IMR-90 (cell line): ENCODE measurements at regions not wholly inside any gene's neighbourhood (a gene's known extent, or its start where the extent isn't known, plus 50 kb on each side); places are given as distances from the start of the nearest gene placed in this dataset.

Experiments used
- ATAC-seq: fragments of 200-7000 bp; cut with Tn5 transposase; 2 replicates; pipeline ENCODE4 v1.9.1; 2020; ENCODE audit warnings: low read depth, mild to moderate bottlenecking, moderate library complexity
- BruUV-seq: library from RNA; stranded (reverse); fragments of 400-500 nt; replicated peaks from 2 replicates; lab custom pipeline; 2021; lab: Mats Ljungman, UMichigan
- CTCF ChIA-PET: fragments of 300-600 bp; formaldehyde crosslinking; extraction: SDS; loops from one replicate; lab custom pipeline; 2021; ENCODE audit warnings: antibody characterized with exemption; lab: Yijun Ruan, JAX
- POLR2A ChIA-PET: fragments of 300-600 bp; sonication (Branson Sonifier 250); formaldehyde crosslinking; loops from one replicate; lab custom pipeline; 2022; ENCODE audit warnings: antibody characterized with exemption; ENCODE audit not compliant: unreplicated experiment; lab: Charles Lee
- DNase-seq: peaks from one replicate; pipeline ENCODE4 v3.0.0; 2013
- H2AFZ ChIP-seq: replicated peaks from 2 replicates; pipeline ENCODE3; 2013; ENCODE audit warnings: low read length, mild to moderate bottlenecking; ENCODE audit not compliant: poor library complexity
- H2AK5ac ChIP-seq: 2 replicates; pipeline ENCODE4 v1.6.1; 2013; ENCODE audit warnings: low read depth, low read length, inconsistent platforms
- H2AK9ac ChIP-seq: replicated peaks from 2 replicates; pipeline ENCODE3; 2013; ENCODE audit warnings: mild to moderate bottlenecking, low read depth, low read length, moderate library complexity; ENCODE audit not compliant: poor library complexity
- H2BK120ac ChIP-seq: 2 replicates; pipeline ENCODE4 v1.6.1; 2013; ENCODE audit warnings: low read depth, low read length, inconsistent platforms
- H2BK15ac ChIP-seq: 3 replicates; pipeline ENCODE4 v1.6.1; 2013; ENCODE audit warnings: low read depth, low read length, inconsistent platforms
- H2BK20ac ChIP-seq: 2 replicates; pipeline ENCODE4 v1.6.1; 2013; ENCODE audit warnings: low read depth, mild to moderate bottlenecking, inconsistent platforms, low read length, moderate library complexity
- H2BK5ac ChIP-seq: 2 replicates; pipeline ENCODE4 v1.6.1; 2013; ENCODE audit warnings: mild to moderate bottlenecking, low read depth, low read length, inconsistent platforms; ENCODE audit not compliant: poor library complexity, severe bottlenecking
- H3K14ac ChIP-seq: replicated peaks from 2 replicates; pipeline ENCODE4 v1.6.1; 2013; ENCODE audit warnings: low read depth, low read length, inconsistent platforms
- H3K18ac ChIP-seq: 2 replicates; pipeline ENCODE4 v1.6.1; 2013; ENCODE audit warnings: low read depth, low read length, control low read depth
- H3K23ac ChIP-seq: 2 replicates; pipeline ENCODE4 v1.6.1; 2013; ENCODE audit warnings: low read depth, low read length, inconsistent platforms
- H3K27ac ChIP-seq: 2 replicates; pipeline ENCODE4 v1.5.1; 2013; ENCODE audit warnings: mild to moderate bottlenecking, control low read depth, low read length; ENCODE audit not compliant: insufficient read depth
- H3K27me3 ChIP-seq: 2 replicates; pipeline ENCODE4 v1.6.1; 2013; ENCODE audit warnings: low read length; ENCODE audit not compliant: control insufficient read depth, insufficient read depth
- H3K36me3 ChIP-seq: 2 replicates; pipeline ENCODE4 v1.6.1; 2013; ENCODE audit warnings: low read length, mixed read lengths; ENCODE audit not compliant: control insufficient read depth, insufficient read depth
- H3K4ac ChIP-seq: 2 replicates; pipeline ENCODE4 v1.6.1; 2013; ENCODE audit warnings: low read depth, low read length, inconsistent platforms
- H3K4me1 ChIP-seq: 2 replicates; pipeline ENCODE4 v1.6.1; 2013; ENCODE audit warnings: low read length, mixed read lengths; ENCODE audit not compliant: control insufficient read depth, insufficient read depth
- H3K4me2 ChIP-seq: 2 replicates; pipeline ENCODE4 v1.6.1; 2013; ENCODE audit warnings: low read depth, mild to moderate bottlenecking, control low read depth, low read length, moderate library complexity
- H3K4me3 ChIP-seq: 2 replicates; pipeline ENCODE4 v1.5.1; 2013; ENCODE audit warnings: low read depth, mild to moderate bottlenecking, control low read depth, low read length, moderate library complexity; ENCODE audit not compliant: insufficient read depth
- H3K56ac ChIP-seq: 2 replicates; pipeline ENCODE4 v1.6.1; 2013; ENCODE audit warnings: low read length, inconsistent platforms; ENCODE audit not compliant: insufficient read depth; ENCODE audit errors: extremely low read depth
- H3K79me1 ChIP-seq, 2 experiments: 2 replicates each; pipeline ENCODE4 v1.6.1; 2013; ENCODE audit warnings: low read length in 2 of 2, inconsistent platforms in 1 of 2, low read depth in 1 of 2
- H3K9ac ChIP-seq: 2 replicates; pipeline ENCODE4 v1.6.1; 2013; ENCODE audit warnings: low read depth, low read length, control low read depth
- H3K9me1 ChIP-seq: 2 replicates; pipeline ENCODE4 v1.6.1; 2013; ENCODE audit warnings: low read length, inconsistent platforms; ENCODE audit not compliant: insufficient read depth
- H3K9me3 ChIP-seq: 2 replicates; pipeline ENCODE4 v1.6.1; 2013; ENCODE audit warnings: low read length; ENCODE audit not compliant: control insufficient read depth, insufficient read depth
- H4K20me1 ChIP-seq: 2 replicates; pipeline ENCODE4 v1.6.1; 2013; ENCODE audit warnings: low read length, inconsistent platforms; ENCODE audit not compliant: insufficient read depth
- H4K5ac ChIP-seq: 2 replicates; pipeline ENCODE4 v1.6.1; 2013; ENCODE audit warnings: mild to moderate bottlenecking, low read depth, low read length, control low read depth
- H4K8ac ChIP-seq, 2 experiments: 2 replicates each; pipeline ENCODE4 v1.6.1; 2013; ENCODE audit warnings: low read depth in 2 of 2, low read length in 2 of 2, control low read depth in 1 of 2, inconsistent platforms in 1 of 2
- H4K91ac ChIP-seq: 2 replicates; pipeline ENCODE4 v1.6.1; 2013; ENCODE audit warnings: low read depth, low read length, inconsistent platforms; ENCODE audit not compliant: insufficient read depth
- BHLHE40 ChIP-seq: fragments of 150-350 bp; IDR thresholded peaks from 2 replicates; pipeline ENCODE4 v1.6.1; 2016; ENCODE audit warnings: mild to moderate bottlenecking, low read depth, low read length
- CEBPB ChIP-seq: IDR thresholded peaks from 2 replicates; pipeline ENCODE4 v1.6.1; 2012; ENCODE audit warnings: low read depth, low read length, improper control_type of control experiment
- CHD1 ChIP-seq: IDR thresholded peaks from 2 replicates; pipeline ENCODE4 v1.6.1; 2012; ENCODE audit warnings: low read depth, low read length, improper control_type of control experiment
- FOS ChIP-seq: fragments of 150-350 bp; IDR thresholded peaks from 2 replicates; pipeline ENCODE4 v1.6.1; 2016; ENCODE audit warnings: low read depth, low read length
- MAFK ChIP-seq: IDR thresholded peaks from 2 replicates; pipeline ENCODE4 v1.6.1; 2012; ENCODE audit warnings: low read depth, low read length, improper control_type of control experiment
- MAZ ChIP-seq: IDR thresholded peaks from 2 replicates; pipeline ENCODE4 v1.6.1; 2012; ENCODE audit warnings: low read depth, mild to moderate bottlenecking, low read length, improper control_type of control experiment, moderate library complexity, borderline replicate concordance
- MXI1 ChIP-seq: IDR thresholded peaks from 2 replicates; pipeline ENCODE4 v1.6.1; 2012; ENCODE audit warnings: low read depth, mild to moderate bottlenecking, low read length, moderate library complexity, borderline replicate concordance
- NFE2L2 ChIP-seq: fragments of 150-350 bp; IDR thresholded peaks from 2 replicates; pipeline ENCODE4 v1.6.1; 2016; ENCODE audit warnings: low read depth, mild to moderate bottlenecking, low read length
- RAD21 ChIP-seq: IDR thresholded peaks from 2 replicates; pipeline ENCODE4 v1.6.1; 2012; ENCODE audit warnings: low read length, improper control_type of control experiment
- RCOR1 ChIP-seq: IDR thresholded peaks from 2 replicates; pipeline ENCODE4 v1.6.1; 2012; ENCODE audit warnings: mild to moderate bottlenecking, low read length, improper control_type of control experiment; ENCODE audit not compliant: insufficient replicate concordance
- SMC3 ChIP-seq: fragments of 150-350 bp; IDR thresholded peaks from 2 replicates; pipeline ENCODE4 v1.6.1; 2016; ENCODE audit warnings: low read depth, mild to moderate bottlenecking, antibody characterized with exemption, low read length, moderate library complexity
- WGBS, 2 experiments: methylation state at CpG; one replicate each; pipeline versions ENCODE4 v1.1.5 to v1.1.7; 2013; ENCODE audit warnings: missing lambda C conversion rate in 2 of 2; ENCODE audit not compliant: insufficient read length in 1 of 2; ENCODE audit errors: extremely low coverage in 2 of 2; 5-methylcytosine and 5-hydroxymethylcytosine counted together
- dilution Hi-C: fragments of 300-500 bp; cut with HindIII; formaldehyde crosslinking; loops from one replicate; pipeline ENCODE4 v1.14.3; 2018; ENCODE audit warnings: low sequenced_read_pairs; ENCODE audit not compliant: unreplicated experiment
- in situ Hi-C: fragments of 300-500 bp; cut with MboI; formaldehyde crosslinking; loops from 3 replicates; pipeline ENCODE4 v1.14.3; 2019; ENCODE audit warnings: low sequenced_read_pairs, inconsistent platforms, mixed read lengths
- intact Hi-C: fragments of 100-400 bp; cut with micrococcal nuclease; formaldehyde crosslinking; loops from 2 replicates; pipeline ENCODE4 v1.10.0; 2022
- TF ChIP-seq, protein P1 (sequence below): fragments of 150-350 bp; IDR thresholded peaks from 2 replicates; pipeline ENCODE4 v1.6.1; 2017; ENCODE audit warnings: mild to moderate bottlenecking, antibody characterized with exemption, low read length, low read depth
- TF ChIP-seq, protein P2 (sequence below): fragments of 150-350 bp; IDR thresholded peaks from 2 replicates; pipeline ENCODE4 v1.6.1; 2016; ENCODE audit warnings: low read depth, mild to moderate bottlenecking, low read length, moderate library complexity, borderline replicate concordance
- TF ChIP-seq, protein P3 (sequence below): conservative IDR thresholded peaks from 2 replicates; pipeline ENCODE4 v1.5.1; 2012; ENCODE audit warnings: mild to moderate bottlenecking, low read depth, low read length, improper control_type of control experiment

DNA sequence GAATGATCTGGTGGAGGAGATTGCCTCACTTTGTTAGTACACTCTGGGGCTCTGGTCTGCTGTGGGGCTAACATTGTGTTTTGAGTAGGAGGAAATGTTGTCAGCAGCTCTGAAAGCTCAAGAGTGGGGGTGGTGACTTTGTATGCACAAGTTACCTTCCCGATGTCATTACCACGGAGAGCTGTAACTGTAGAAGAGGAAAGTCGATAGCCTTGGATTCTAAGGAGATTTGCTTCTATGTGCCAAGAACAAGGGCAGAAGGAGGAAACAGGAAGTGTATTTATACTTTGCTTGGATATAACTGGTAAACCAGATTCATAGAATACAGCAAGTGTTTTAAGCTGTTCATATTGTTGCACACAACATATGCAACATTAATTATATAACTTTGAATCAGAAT is 196.1 kb downstream of the AMY1C start:
- Histone ChIP-seq H3K4me1 (no peaks in the 10 kb centered on the region), H3K14ac (no peak overlapping the region), H3K27ac (no peak overlapping the region), H3K9me1 (no peaks in the 10 kb centered on the region), H2BK120ac (no peak overlapping the region), H4K8ac (no peak overlapping the region), H2AFZ (no peak overlapping the region), H3K4me3 (no peak overlapping the region), H3K18ac (no peak overlapping the region), H3K27me3 (no peaks in the 10 kb centered on the region), H4K20me1 (no peaks in the 10 kb centered on the region), H2AK5ac (no peak overlapping the region), H3K9ac (no peak overlapping the region), H3K79me1 (no peaks in the 10 kb centered on the region), H3K23ac (no peak overlapping the region), H3K9me3 (0 out of 2 replicates have a peak, but pooled peaks cover 1% of the 10 kb centered on the region), H3K4me2 (no peak overlapping the region), H3K36me3 (no peaks in the 10 kb centered on the region), H2BK15ac (no peak overlapping the region), H2AK9ac (no peak overlapping the region), H3K4ac (no peak overlapping the region), H2BK20ac (no peak overlapping the region), H2BK5ac (no peak overlapping the region), H3K56ac (no peak overlapping the region), H4K5ac (no peak overlapping the region), H4K91ac (no peak overlapping the region)
- in situ Hi-C loops (no loop called here), intact Hi-C loops (no loop called here), dilution Hi-C loops (no loop called here)
- TF ChIP-seq, protein P1, sequence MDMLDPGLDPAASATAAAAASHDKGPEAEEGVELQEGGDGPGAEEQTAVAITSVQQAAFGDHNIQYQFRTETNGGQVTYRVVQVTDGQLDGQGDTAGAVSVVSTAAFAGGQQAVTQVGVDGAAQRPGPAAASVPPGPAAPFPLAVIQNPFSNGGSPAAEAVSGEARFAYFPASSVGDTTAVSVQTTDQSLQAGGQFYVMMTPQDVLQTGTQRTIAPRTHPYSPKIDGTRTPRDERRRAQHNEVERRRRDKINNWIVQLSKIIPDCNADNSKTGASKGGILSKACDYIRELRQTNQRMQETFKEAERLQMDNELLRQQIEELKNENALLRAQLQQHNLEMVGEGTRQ = no peak
- TF ChIP-seq FOS (no peak), CHD1 (no peak), RCOR1 (no peak), MAFK (no peak), MAZ (no peak), RAD21 (no peak), BHLHE40 (no peak), CEBPB (no peak), MXI1 (no peak), NFE2L2 (no peak), SMC3 (no peak)
- TF ChIP-seq, protein P2, sequence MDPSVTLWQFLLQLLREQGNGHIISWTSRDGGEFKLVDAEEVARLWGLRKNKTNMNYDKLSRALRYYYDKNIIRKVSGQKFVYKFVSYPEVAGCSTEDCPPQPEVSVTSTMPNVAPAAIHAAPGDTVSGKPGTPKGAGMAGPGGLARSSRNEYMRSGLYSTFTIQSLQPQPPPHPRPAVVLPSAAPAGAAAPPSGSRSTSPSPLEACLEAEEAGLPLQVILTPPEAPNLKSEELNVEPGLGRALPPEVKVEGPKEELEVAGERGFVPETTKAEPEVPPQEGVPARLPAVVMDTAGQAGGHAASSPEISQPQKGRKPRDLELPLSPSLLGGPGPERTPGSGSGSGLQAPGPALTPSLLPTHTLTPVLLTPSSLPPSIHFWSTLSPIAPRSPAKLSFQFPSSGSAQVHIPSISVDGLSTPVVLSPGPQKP = no peak
- TF ChIP-seq, protein P3, sequence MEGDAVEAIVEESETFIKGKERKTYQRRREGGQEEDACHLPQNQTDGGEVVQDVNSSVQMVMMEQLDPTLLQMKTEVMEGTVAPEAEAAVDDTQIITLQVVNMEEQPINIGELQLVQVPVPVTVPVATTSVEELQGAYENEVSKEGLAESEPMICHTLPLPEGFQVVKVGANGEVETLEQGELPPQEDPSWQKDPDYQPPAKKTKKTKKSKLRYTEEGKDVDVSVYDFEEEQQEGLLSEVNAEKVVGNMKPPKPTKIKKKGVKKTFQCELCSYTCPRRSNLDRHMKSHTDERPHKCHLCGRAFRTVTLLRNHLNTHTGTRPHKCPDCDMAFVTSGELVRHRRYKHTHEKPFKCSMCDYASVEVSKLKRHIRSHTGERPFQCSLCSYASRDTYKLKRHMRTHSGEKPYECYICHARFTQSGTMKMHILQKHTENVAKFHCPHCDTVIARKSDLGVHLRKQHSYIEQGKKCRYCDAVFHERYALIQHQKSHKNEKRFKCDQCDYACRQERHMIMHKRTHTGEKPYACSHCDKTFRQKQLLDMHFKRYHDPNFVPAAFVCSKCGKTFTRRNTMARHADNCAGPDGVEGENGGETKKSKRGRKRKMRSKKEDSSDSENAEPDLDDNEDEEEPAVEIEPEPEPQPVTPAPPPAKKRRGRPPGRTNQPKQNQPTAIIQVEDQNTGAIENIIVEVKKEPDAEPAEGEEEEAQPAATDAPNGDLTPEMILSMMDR = no peak
- POLR2A ChIA-PET = no interaction called here
- no TSS peak for BruUV-seq
- no CpG with 5 or more reads among the region's 3 CpGs for WGBS, 2 experiments
- DNase-seq = no peak
- CTCF ChIA-PET = no interaction called here
- ATAC-seq = no peak
